Tibial nerve (tissue), 4 donors: ENCODE measurements at regions not wholly inside any gene's neighbourhood (a gene's known extent, or its start where the extent isn't known, plus 50 kb on each side); places are given as distances from the start of the nearest gene placed in this dataset.

Experiments used
- CTCF ChIP-seq, 5 experiments: fragments of 200-600 bp in 3 of 5; fragments of 450-650 bp in 2 of 5; sonication (generic) in 3 of 5; IDR thresholded peaks; one replicate each; pipeline ENCODE4 v1.5.1; 2016 to 2019; ENCODE audit warnings: antibody characterized with exemption in 5 of 5, mild to moderate bottlenecking in 3 of 5, moderate library complexity in 2 of 5
- EP300 ChIP-seq, 2 donors: sonication (generic); formaldehyde crosslinking; IDR thresholded peaks; one replicate each; pipeline ENCODE4 v1.6.1; 2017; ENCODE audit warnings: antibody characterized with exemption in 2 of 2, mild to moderate bottlenecking in 1 of 2
- POLR2A ChIP-seq, 2 donors: fragments of 450-650 bp; IDR thresholded peaks; one replicate each; pipeline ENCODE4 v1.6.1; 2017; ENCODE audit warnings: antibody characterized with exemption in 2 of 2, mild to moderate bottlenecking in 2 of 2, moderate library complexity in 2 of 2

GRCh38 chr13:91238036-91238435 is 109.5 kb upstream of the MIR17HG start:
- TF ChIP-seq CTCF (IDR thresholded peaks at IDR 0.05) (no peak), POLR2A (IDR thresholded peaks at IDR 0.05) (no peak), EP300 (IDR thresholded peaks at IDR 0.05) (no peak)
